MM.1S (cell line): ENCODE measurements at regions not wholly inside any gene's neighbourhood (a gene's known extent, or its start where the extent isn't known, plus 50 kb on each side); places are given as distances from the start of the nearest gene placed in this dataset.
"Not testable (repeated sequence)": the region's sequence is repeated elsewhere in the genome, so short reads cannot be mapped to it uniquely, and the experiment has no call there.

Experiments
- EZH2 ChIP-seq: fragments of 300-600 bp; sonication (generic); optimal IDR thresholded peaks from 2 replicates; pipeline ENCODE3; 2017; ENCODE audit warnings: low read depth, mild to moderate bottlenecking, antibody characterized with exemption, low read length, mixed read lengths
- EZH2phosphoT487 ChIP-seq: fragments of 300-600 bp; sonication (generic); IDR thresholded peaks from 2 replicates; pipeline ENCODE4 v1.6.1; 2018; ENCODE audit warnings: antibody characterized with exemption, low read length
- TF ChIP-seq, protein P1 (sequence below): fragments of 300-600 bp; sonication (generic); IDR thresholded peaks from 2 replicates; pipeline ENCODE4 v1.5.1; 2016; ENCODE audit warnings: antibody characterized with exemption, low read length, mixed read lengths

DNA sequence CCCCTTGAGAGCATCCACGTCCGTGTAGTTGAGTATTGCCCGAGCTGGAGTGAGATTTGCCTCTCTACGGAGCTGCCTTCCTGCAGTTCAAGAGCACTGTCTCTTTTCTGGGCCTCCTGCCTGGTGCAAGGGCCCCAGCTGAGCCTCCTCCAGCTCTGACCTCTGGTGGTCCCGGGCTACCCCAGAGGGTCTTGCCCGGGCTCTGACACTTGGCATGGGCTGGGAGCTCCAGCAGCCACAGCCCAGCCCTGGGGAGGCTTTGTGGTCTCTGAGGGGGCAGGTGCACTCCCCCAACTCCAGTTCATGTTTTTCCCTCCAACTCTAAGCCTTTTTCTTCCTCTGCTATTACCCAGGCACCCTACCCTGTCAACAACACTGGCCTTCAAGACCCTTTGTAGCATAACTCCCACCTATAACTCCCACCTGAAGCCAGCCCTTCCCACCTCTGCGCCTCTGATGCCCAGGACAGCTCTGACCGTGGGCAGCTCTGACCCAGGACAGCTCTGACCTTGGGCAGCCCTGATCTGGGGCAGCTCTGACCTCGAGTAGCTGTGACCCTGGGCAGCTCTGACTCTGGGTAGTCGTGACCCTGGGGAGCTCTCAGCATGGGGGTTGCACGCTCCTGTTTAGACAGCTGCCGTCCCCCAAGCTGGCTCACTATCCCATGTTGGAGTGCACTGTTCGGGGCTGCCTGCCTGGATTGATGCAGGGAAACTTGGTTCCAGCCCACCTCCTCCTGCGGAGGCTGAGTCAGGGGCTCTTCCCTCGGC lies 127.6 kb downstream of the METRNL start:
- TF ChIP-seq, protein P1, sequence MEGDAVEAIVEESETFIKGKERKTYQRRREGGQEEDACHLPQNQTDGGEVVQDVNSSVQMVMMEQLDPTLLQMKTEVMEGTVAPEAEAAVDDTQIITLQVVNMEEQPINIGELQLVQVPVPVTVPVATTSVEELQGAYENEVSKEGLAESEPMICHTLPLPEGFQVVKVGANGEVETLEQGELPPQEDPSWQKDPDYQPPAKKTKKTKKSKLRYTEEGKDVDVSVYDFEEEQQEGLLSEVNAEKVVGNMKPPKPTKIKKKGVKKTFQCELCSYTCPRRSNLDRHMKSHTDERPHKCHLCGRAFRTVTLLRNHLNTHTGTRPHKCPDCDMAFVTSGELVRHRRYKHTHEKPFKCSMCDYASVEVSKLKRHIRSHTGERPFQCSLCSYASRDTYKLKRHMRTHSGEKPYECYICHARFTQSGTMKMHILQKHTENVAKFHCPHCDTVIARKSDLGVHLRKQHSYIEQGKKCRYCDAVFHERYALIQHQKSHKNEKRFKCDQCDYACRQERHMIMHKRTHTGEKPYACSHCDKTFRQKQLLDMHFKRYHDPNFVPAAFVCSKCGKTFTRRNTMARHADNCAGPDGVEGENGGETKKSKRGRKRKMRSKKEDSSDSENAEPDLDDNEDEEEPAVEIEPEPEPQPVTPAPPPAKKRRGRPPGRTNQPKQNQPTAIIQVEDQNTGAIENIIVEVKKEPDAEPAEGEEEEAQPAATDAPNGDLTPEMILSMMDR, result not testable (repeated sequence)
- not testable (repeated sequence) for TF ChIP-seq EZH2, EZH2phosphoT487
